ENCODE measurements at regions not wholly inside any gene's neighbourhood (a gene's known extent, or its start where the extent isn't known, plus 50 kb on each side); places are given as distances from the start of the nearest gene placed in this dataset.
"Not testable (repeated sequence)": the region's sequence is repeated elsewhere in the genome, so short reads cannot be mapped to it uniquely, and the experiment has no call there.

DNA sequence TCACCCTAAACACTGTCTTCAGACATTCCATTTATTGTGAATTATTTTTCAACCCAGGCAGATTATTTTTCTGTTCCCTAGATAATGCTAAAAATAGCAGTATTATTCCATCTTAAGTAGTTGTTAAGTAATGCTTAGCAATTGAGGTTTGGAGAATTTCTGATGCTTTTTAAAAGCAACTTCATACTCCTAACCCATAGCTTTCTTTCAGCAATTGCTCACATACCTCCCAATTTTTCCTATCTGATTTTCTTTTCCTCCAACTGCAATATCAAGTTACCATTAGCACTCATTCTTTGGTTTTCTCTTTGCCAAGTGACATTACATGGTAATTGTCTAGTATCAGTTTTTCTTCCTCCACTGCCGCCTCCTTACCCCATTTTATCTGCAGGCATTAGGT is 104.7 kb downstream of the GPR85 start:
- peaks cover 14% of the 10 kb centered on the region for H3K4me1 ChIP-seq
- H4K20me1 ChIP-seq (ENCODE audit: low read depth): no peaks in the 10 kb centered on the region
- no peaks in the 10 kb centered on the region for H3K36me3 ChIP-seq
- H3K9ac ChIP-seq: no peak overlapping the region
- H3K27ac ChIP-seq: no peak overlapping the region
- H3F3A ChIP-seq (ENCODE audit: low read depth): no peaks in the 10 kb centered on the region
- no peaks in the 10 kb centered on the region for H3K79me2 ChIP-seq (ENCODE audit: low read depth)
- H3K4me1 Mint-ChIP-seq: peaks cover 7% of the 10 kb centered on the region
- no peaks in the 10 kb centered on the region for H3K36me3 Mint-ChIP-seq
- DNase-seq (ENCODE audit: low spot score): no peak
- no peak overlapping the region for H3K4me3 Mint-ChIP-seq
- H3K4me3 ChIP-seq: no peak overlapping the region
- H3K27ac Mint-ChIP-seq: no peak overlapping the region
- TF ChIP-seq, protein P1, sequence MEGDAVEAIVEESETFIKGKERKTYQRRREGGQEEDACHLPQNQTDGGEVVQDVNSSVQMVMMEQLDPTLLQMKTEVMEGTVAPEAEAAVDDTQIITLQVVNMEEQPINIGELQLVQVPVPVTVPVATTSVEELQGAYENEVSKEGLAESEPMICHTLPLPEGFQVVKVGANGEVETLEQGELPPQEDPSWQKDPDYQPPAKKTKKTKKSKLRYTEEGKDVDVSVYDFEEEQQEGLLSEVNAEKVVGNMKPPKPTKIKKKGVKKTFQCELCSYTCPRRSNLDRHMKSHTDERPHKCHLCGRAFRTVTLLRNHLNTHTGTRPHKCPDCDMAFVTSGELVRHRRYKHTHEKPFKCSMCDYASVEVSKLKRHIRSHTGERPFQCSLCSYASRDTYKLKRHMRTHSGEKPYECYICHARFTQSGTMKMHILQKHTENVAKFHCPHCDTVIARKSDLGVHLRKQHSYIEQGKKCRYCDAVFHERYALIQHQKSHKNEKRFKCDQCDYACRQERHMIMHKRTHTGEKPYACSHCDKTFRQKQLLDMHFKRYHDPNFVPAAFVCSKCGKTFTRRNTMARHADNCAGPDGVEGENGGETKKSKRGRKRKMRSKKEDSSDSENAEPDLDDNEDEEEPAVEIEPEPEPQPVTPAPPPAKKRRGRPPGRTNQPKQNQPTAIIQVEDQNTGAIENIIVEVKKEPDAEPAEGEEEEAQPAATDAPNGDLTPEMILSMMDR (IDR thresholded peaks at IDR 0.05): no peak
- no peak for TF ChIP-seq EZH2 (IDR thresholded peaks at IDR 0.05)
- no peak for TF ChIP-seq EZH2phosphoT487 (IDR thresholded peaks at IDR 0.05)
- no peaks in the 10 kb centered on the region for H3K27me3 Mint-ChIP-seq (ENCODE audit: insufficient read depth, low read depth)
- H3K27me3 ChIP-seq: no peaks in the 10 kb centered on the region
- no peaks in the 10 kb centered on the region for H3K9me3 ChIP-seq (ENCODE audit: low read depth)
- H3K4me2 ChIP-seq: no peak overlapping the region
- H3K9me3 Mint-ChIP-seq: no peaks in the 10 kb centered on the region
- H2AFZ ChIP-seq (replicated peaks): no peak overlapping the region

DNA sequence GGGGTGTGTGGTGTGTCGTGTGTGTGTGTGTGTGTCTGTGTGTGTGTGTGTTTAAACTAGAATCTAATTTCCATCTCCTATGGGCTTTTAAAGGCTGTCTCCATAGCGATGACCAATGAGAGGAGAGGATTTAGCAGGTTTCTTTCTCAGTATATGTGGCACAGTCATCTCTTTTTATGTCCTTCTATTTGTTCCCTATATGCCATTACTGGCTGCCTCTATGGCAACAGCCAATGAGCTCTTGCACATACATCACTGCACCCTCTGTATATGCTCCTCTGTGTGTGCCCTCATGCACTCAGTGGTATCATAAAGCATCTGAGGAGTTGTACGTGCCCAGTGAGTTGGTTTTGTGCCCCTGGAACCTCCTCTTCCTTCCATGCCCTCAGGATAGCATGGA is 107.6 kb downstream of the GPR85 start:
- H3K4me1 Mint-ChIP-seq; H3K9ac ChIP-seq; H3F3A ChIP-seq (ENCODE audit: low read depth); DNase-seq (ENCODE audit: low spot score); H3K4me1 ChIP-seq; H3K27me3 ChIP-seq; H3K27me3 Mint-ChIP-seq (ENCODE audit: insufficient read depth, low read depth); H2AFZ ChIP-seq (replicated peaks); H3K27ac Mint-ChIP-seq; H3K27ac ChIP-seq; H3K4me3 Mint-ChIP-seq; H3K9me3 ChIP-seq (ENCODE audit: low read depth); H3K79me2 ChIP-seq (ENCODE audit: low read depth); H3K4me2 ChIP-seq; H4K20me1 ChIP-seq (ENCODE audit: low read depth); H3K4me3 ChIP-seq; H3K9me3 Mint-ChIP-seq; H3K36me3 ChIP-seq; H3K36me3 Mint-ChIP-seq: not testable (repeated sequence)

DNA sequence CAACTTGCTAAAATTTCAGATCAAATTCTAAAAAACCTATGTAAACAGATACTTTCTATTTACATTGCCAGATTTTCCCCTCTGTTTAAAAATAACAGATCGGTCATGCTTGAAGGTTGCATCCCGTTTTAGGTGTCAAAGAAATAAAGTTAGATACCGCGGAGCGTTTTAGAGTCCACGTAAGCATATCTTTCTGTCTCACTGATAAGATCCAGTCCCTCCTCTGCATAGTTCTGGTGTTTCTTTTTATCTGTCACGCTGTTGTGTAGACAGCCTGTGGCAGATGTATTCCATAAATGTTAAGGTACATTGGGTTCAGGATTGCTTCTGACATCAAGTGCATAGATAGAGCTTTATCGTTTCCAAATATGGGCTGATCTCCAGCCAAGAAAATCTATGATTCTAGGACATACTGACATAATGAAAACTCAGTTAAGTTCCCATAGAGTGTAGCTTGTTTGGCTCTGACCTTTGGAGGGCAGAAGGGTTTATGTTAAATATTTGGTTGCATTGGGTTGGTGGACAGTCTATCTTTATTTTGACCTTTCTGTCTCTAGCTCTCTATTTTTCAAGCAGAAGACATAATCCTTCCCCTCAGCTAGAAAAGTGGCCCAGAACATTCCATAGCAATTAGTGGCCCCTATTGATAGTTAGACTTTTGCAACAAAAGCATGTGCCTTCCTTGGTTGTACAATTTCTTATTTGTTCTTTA is 109.2 kb downstream of the GPR85 start:
- H3K4me3 Mint-ChIP-seq; H3K4me1 ChIP-seq; H3K79me2 ChIP-seq (ENCODE audit: low read depth); H3K4me3 ChIP-seq; H3K9me3 ChIP-seq (ENCODE audit: low read depth); H3K27me3 ChIP-seq; H2AFZ ChIP-seq (replicated peaks); H3K27me3 Mint-ChIP-seq (ENCODE audit: insufficient read depth, low read depth); H3K9ac ChIP-seq; H4K20me1 ChIP-seq (ENCODE audit: low read depth); H3K27ac ChIP-seq; H3K36me3 ChIP-seq; H3F3A ChIP-seq (ENCODE audit: low read depth); H3K36me3 Mint-ChIP-seq; DNase-seq (ENCODE audit: low spot score); H3K4me2 ChIP-seq; H3K27ac Mint-ChIP-seq; H3K4me1 Mint-ChIP-seq; H3K9me3 Mint-ChIP-seq: not testable (repeated sequence)

GRCh38 chr7:112970771-112971170 is 115.9 kb downstream of the GPR85 start:
- Mint-ChIP-seq H3K27me3 (ENCODE audit: insufficient read depth, low read depth) (no peaks in the 10 kb centered on the region), H3K4me3 (no peak overlapping the region), H3K9me3 (peaks cover 2% of the 10 kb centered on the region), H3K27ac (no peak overlapping the region), H3K36me3 (no peaks in the 10 kb centered on the region), H3K4me1 (peaks cover 5% of the 10 kb centered on the region)
- Histone ChIP-seq H3K27ac (no peak overlapping the region), H3F3A (ENCODE audit: low read depth) (peaks cover 3% of the 10 kb centered on the region), H3K79me2 (ENCODE audit: low read depth) (no peaks in the 10 kb centered on the region), H3K36me3 (no peaks in the 10 kb centered on the region), H3K27me3 (no peaks in the 10 kb centered on the region), H3K4me3 (no peak overlapping the region), H3K9me3 (ENCODE audit: low read depth) (no peaks in the 10 kb centered on the region), H3K4me2 (no peak overlapping the region), H3K9ac (no peak overlapping the region), H3K4me1 (no peaks in the 10 kb centered on the region), H2AFZ (replicated peaks) (no peak overlapping the region), H4K20me1 (ENCODE audit: low read depth) (no peaks in the 10 kb centered on the region)
- TF ChIP-seq, protein P1 (IDR thresholded peaks at IDR 0.05): peak; percentile 25
- no peak for TF ChIP-seq EZH2 (IDR thresholded peaks at IDR 0.05)
- no peak for DNase-seq (ENCODE audit: low spot score)
